Vagina (tissue), 2 donors: ENCODE measurements at regions not wholly inside any gene's neighbourhood (a gene's known extent, or its start where the extent isn't known, plus 50 kb on each side); places are given as distances from the start of the nearest gene placed in this dataset.

Experiments used
- DNase-seq, 2 donors: peaks; one replicate each; pipeline ENCODE4 v3.0.0-alpha.2; 2017; ENCODE audit errors: extremely low spot score in 2 of 2
- H3K27ac ChIP-seq: fragments of 200-600 bp; sonication (generic); one replicate; pipeline ENCODE4 v1.5.1; 2019
- H3K27me3 ChIP-seq: fragments of 200-600 bp; sonication (generic); one replicate; pipeline ENCODE4 v1.5.1; 2019
- H3K36me3 ChIP-seq, 2 donors: fragments of 200-600 bp; sonication (generic); one replicate each; pipeline ENCODE4 v1.5.1; 2017 to 2019
- H3K4me1 ChIP-seq: fragments of 200-600 bp; sonication (generic); one replicate; pipeline ENCODE4 v1.5.1; 2019
- H3K4me3 ChIP-seq, 2 donors: fragments of 200-600 bp; sonication (generic); 1 replicate in 1 of 2; 2 replicates in 1 of 2; pipeline ENCODE4 v1.5.1; 2016 to 2019
- H3K9me3 ChIP-seq: fragments of 200-600 bp; sonication (generic); one replicate; pipeline ENCODE4 v1.5.1; 2019
- POLR2A ChIP-seq, 2 donors: fragments of 450-650 bp; IDR thresholded peaks; one replicate each; pipeline ENCODE4 v1.6.1; 2017; ENCODE audit warnings: antibody characterized with exemption in 2 of 2, mild to moderate bottlenecking in 2 of 2, moderate library complexity in 2 of 2
- POLR2AphosphoS5 ChIP-seq, 2 donors: sonication (generic); formaldehyde crosslinking; IDR thresholded peaks; one replicate each; pipeline ENCODE4 v1.9.0; 2017; ENCODE audit warnings: antibody characterized with exemption in 2 of 2, mild to moderate bottlenecking in 2 of 2, low read depth in 1 of 2; ENCODE audit not compliant: insufficient read depth in 1 of 2
- intact Hi-C: fragments of 100-400 bp; cut with DNase I; formaldehyde crosslinking; loops from one replicate; pipeline ENCODE4 v1.15.1; 2023
- TF ChIP-seq, protein P1 (sequence below), 3 experiments: fragments of 450-650 bp in 2 of 3; fragments of 200-600 bp in 1 of 3; sonication (generic) in 1 of 3; IDR thresholded peaks; one replicate each; pipeline ENCODE4 v1.5.1; 2017 to 2019; ENCODE audit warnings: antibody characterized with exemption in 3 of 3, mild to moderate bottlenecking in 2 of 3, moderate library complexity in 2 of 3

DNA sequence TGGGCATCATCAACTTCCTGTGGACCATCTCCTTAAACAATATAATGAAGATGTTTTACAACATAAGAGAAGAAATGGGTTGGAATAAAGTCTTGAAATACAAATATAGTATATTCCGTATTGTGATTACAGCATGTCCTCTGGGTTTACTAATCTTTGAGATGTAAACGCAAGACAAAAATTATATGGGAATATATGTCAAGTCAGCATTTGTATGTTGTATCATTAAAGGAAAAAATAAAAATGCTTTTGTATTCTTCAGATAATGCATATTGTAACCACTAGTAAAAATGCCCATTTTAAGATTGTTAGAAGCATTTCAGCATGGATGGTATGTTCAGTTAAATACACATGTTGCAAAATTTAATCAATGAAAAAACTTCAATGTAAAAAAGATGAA, 893.3 kb downstream of the FLRT2 start:
- Histone ChIP-seq H3K27ac (no peak overlapping the region), H3K4me1 (no peaks in the 10 kb centered on the region), H3K9me3 (no peaks in the 10 kb centered on the region), H3K4me3 (no peak overlapping the region), H3K27me3 (no peaks in the 10 kb centered on the region), H3K36me3 (no peaks in the 10 kb centered on the region)
- intact Hi-C loops = no loop called here
- DNase-seq = no peak
- TF ChIP-seq POLR2A (IDR thresholded peaks at IDR 0.05) (no peak), POLR2AphosphoS5 (IDR thresholded peaks at IDR 0.05; ENCODE audit: insufficient read depth in 1 of 2, low read depth in 1 of 2) (no peak)
- TF ChIP-seq, protein P1, sequence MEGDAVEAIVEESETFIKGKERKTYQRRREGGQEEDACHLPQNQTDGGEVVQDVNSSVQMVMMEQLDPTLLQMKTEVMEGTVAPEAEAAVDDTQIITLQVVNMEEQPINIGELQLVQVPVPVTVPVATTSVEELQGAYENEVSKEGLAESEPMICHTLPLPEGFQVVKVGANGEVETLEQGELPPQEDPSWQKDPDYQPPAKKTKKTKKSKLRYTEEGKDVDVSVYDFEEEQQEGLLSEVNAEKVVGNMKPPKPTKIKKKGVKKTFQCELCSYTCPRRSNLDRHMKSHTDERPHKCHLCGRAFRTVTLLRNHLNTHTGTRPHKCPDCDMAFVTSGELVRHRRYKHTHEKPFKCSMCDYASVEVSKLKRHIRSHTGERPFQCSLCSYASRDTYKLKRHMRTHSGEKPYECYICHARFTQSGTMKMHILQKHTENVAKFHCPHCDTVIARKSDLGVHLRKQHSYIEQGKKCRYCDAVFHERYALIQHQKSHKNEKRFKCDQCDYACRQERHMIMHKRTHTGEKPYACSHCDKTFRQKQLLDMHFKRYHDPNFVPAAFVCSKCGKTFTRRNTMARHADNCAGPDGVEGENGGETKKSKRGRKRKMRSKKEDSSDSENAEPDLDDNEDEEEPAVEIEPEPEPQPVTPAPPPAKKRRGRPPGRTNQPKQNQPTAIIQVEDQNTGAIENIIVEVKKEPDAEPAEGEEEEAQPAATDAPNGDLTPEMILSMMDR (IDR thresholded peaks at IDR 0.05) = no peak

DNA sequence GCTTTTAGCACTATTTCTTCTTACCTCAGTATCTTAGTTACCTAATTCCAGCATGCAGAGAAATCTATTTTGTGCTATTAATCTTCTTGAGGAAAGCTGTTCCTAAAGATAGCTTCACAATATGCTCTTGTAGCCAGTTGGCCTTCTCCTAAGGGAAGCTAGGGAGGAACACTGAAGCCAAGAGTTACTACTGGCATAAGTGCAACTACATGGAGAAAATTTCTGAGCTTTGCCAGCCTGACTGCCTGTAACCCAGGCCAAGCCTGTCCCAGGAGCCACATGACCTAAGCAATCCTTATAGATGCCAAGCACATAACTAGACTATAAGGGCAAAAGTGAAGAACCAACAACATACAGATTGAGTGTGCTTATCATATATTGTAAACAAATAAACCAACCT, 890.2 kb downstream of the FLRT2 start:
- Histone ChIP-seq H3K9me3 (no peaks in the 10 kb centered on the region), H3K27me3 (no peaks in the 10 kb centered on the region), H3K36me3 (no peaks in the 10 kb centered on the region), H3K27ac (no peak overlapping the region), H3K4me1 (no peaks in the 10 kb centered on the region), H3K4me3 (no peak overlapping the region)
- TF ChIP-seq POLR2AphosphoS5 (IDR thresholded peaks at IDR 0.05; ENCODE audit: insufficient read depth in 1 of 2, low read depth in 1 of 2) (no peak), POLR2A (IDR thresholded peaks at IDR 0.05) (no peak)
- TF ChIP-seq, protein P1 (IDR thresholded peaks at IDR 0.05) = no peak
- intact Hi-C loops = no loop called here
- no peak for DNase-seq

DNA sequence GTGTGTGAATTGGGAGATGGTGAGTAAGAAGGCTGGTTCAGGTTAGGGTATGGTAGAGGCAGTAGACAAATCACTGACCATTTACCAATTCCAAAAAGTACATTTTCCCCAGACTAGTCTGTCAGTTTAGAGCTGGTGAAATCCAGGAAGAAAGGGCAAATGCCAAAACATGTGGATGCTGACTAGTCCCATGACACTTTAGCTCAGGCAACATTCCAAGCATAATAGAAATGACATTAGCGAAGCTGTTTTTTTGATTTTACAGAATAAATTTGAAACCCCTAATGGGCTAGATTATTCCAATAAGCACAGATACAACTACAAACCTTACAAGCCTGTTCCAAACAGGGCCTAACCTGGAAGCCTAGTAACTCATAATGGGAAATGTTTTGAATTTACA, 884.2 kb downstream of the FLRT2 start:
- DNase-seq = no peak
- Histone ChIP-seq H3K9me3 (no peaks in the 10 kb centered on the region), H3K4me3 (no peak overlapping the region), H3K36me3 (no peaks in the 10 kb centered on the region), H3K27ac (no peak overlapping the region), H3K4me1 (no peaks in the 10 kb centered on the region), H3K27me3 (no peaks in the 10 kb centered on the region)
- TF ChIP-seq POLR2A (IDR thresholded peaks at IDR 0.05) (no peak), POLR2AphosphoS5 (IDR thresholded peaks at IDR 0.05; ENCODE audit: insufficient read depth in 1 of 2, low read depth in 1 of 2) (no peak)
- TF ChIP-seq, protein P1 (IDR thresholded peaks at IDR 0.05) = no peak
- intact Hi-C loops = no loop called here

DNA sequence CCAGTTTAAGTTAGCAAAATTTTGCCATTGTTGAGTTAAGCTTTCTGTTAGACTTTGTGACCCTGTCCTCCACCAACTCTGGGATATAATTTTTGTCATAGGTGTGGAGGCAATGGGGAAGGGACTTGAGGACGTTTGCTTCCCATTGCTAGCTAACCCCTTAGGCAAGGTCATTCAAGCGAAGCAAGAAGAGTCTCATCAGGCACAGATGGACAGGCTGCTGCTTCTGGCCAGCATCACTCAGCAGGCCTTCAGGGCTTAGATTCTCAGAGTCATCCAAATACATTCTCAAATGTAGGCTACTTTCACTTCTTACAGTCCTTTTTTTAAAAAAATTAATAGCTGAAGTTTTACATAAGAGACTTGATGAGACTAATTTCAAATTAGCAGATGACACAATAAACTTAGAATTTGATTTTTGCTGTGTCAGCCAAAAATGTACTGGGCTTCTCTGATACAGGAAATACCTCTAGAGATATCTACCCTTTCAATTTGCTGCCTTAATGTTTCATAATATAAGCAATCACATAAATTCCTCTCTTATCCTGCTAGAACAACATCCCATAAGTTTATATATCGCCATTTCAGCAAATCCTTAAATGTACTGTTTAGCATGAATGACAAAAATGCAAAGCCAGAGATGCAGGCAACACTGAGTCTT, 875.2 kb downstream of the FLRT2 start:
- no peak for DNase-seq
- H3K36me3 ChIP-seq = no peaks in the 10 kb centered on the region
- H3K4me3 ChIP-seq = no peak overlapping the region
- H3K27me3 ChIP-seq = no peaks in the 10 kb centered on the region
- no peak overlapping the region for H3K27ac ChIP-seq
- no peaks in the 10 kb centered on the region for H3K9me3 ChIP-seq
- H3K4me1 ChIP-seq = no peaks in the 10 kb centered on the region
- intact Hi-C loops = no loop called here
- TF ChIP-seq POLR2AphosphoS5 (IDR thresholded peaks at IDR 0.05; ENCODE audit: insufficient read depth in 1 of 2, low read depth in 1 of 2) (no peak), POLR2A (IDR thresholded peaks at IDR 0.05) (no peak)
- TF ChIP-seq, protein P1 (IDR thresholded peaks at IDR 0.05) = no peak

DNA sequence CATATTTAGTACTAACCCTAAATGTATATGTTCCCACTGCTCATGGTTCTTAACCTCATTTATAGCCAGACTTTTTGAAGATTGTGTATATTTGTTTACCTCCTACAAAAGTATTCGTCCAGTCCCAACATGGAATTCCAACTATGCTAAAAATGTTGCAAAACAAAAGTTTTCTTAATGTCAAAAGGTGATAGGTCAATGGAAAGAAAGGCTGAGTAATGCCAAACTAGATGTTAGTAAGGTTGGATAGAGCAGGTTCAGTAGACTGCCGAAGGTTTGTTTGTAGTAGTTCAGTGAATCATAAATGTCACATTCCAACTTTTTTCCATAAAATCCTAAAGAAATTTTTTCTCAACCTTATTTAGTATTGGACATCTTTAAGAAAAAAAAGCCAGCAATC, 874.5 kb downstream of the FLRT2 start:
- no peaks in the 10 kb centered on the region for H3K9me3 ChIP-seq
- no peak for DNase-seq
- H3K36me3 ChIP-seq = no peaks in the 10 kb centered on the region
- no peak overlapping the region for H3K4me3 ChIP-seq
- no peaks in the 10 kb centered on the region for H3K4me1 ChIP-seq
- no peaks in the 10 kb centered on the region for H3K27me3 ChIP-seq
- no peak for TF ChIP-seq POLR2AphosphoS5 (IDR thresholded peaks at IDR 0.05; ENCODE audit: insufficient read depth in 1 of 2, low read depth in 1 of 2)
- TF ChIP-seq POLR2A (IDR thresholded peaks at IDR 0.05) = no peak
- TF ChIP-seq, protein P1 (IDR thresholded peaks at IDR 0.05) = no peak
- intact Hi-C loops = no loop called here
- no peak overlapping the region for H3K27ac ChIP-seq
